Liver (tissue), 8 donors: ENCODE measurements at regions not wholly inside any gene's neighbourhood (a gene's known extent, or its start where the extent isn't known, plus 50 kb on each side); places are given as distances from the start of the nearest gene placed in this dataset.

Source experiments
- DNase-seq: peaks from one replicate; pipeline ENCODE4 v3.0.0-alpha.2; 2017; ENCODE audit warnings: low spot score
- H3K27ac ChIP-seq, 2 donors: one replicate each; pipeline ENCODE4 v1.7.0; 2013; ENCODE audit warnings: inconsistent platforms in 2 of 2, low read length in 2 of 2, control low read depth in 1 of 2, low read depth in 1 of 2, mild to moderate bottlenecking in 1 of 2
- H3K27me3 ChIP-seq, 4 donors: one replicate each; pipeline versions ENCODE4 v1.6.1 to v1.7.0; 2013; ENCODE audit warnings: low read length in 3 of 4, inconsistent platforms in 1 of 4, mild to moderate bottlenecking in 1 of 4, moderate library complexity in 1 of 4; ENCODE audit not compliant: control insufficient read depth in 4 of 4, insufficient read depth in 4 of 4
- H3K36me3 ChIP-seq, 4 donors: one replicate each; pipeline versions ENCODE4 v1.6.1 to v1.7.0; 2013; ENCODE audit warnings: low read length in 3 of 4, mild to moderate bottlenecking in 3 of 4, low read depth in 1 of 4, moderate library complexity in 1 of 4; ENCODE audit not compliant: control insufficient read depth in 4 of 4, insufficient read depth in 3 of 4
- H3K4me1 ChIP-seq, 4 donors: one replicate each; pipeline versions ENCODE4 v1.6.1 to v1.7.0; 2013; ENCODE audit warnings: low read length in 3 of 4, mild to moderate bottlenecking in 3 of 4, moderate library complexity in 1 of 4; ENCODE audit not compliant: control insufficient read depth in 4 of 4, insufficient read depth in 4 of 4
- H3K4me3 ChIP-seq, 3 donors: one replicate each; pipeline versions ENCODE4 v1.6.1 to v1.7.0; 2013; ENCODE audit warnings: low read length in 3 of 3, control low read depth in 1 of 3, low read depth in 1 of 3, mild to moderate bottlenecking in 1 of 3
- H3K9ac ChIP-seq, 2 donors: one replicate each; pipeline ENCODE4 v1.7.0; 2013; ENCODE audit warnings: low read length in 2 of 2, mild to moderate bottlenecking in 2 of 2, moderate library complexity in 2 of 2, control low read depth in 1 of 2, low read depth in 1 of 2
- H3K9me3 ChIP-seq, 4 donors: one replicate each; pipeline versions ENCODE4 v1.6.1 to v1.7.0; 2013; ENCODE audit warnings: low read length in 3 of 4; ENCODE audit not compliant: control insufficient read depth in 4 of 4
- ATF3 ChIP-seq: IDR thresholded peaks from 2 replicates; pipeline ENCODE4 v1.6.1; 2016; ENCODE audit warnings: antibody characterized with exemption
- CTCF ChIP-seq: fragments of 150-350 bp; IDR thresholded peaks from 2 replicates; pipeline ENCODE4 v1.5.1; 2017; ENCODE audit warnings: improper control_type of control experiment, low read depth, low read length; ENCODE audit not compliant: missing input control
- EGR1 ChIP-seq, 2 donors: IDR thresholded peaks; 2 replicates each; pipeline ENCODE4 v1.6.1; 2016 to 2018; ENCODE audit warnings: antibody characterized with exemption in 2 of 2, low read depth in 2 of 2
- FOXA1 ChIP-seq: IDR thresholded peaks from 2 replicates; pipeline ENCODE4 v1.6.1; 2016; ENCODE audit warnings: antibody characterized with exemption
- FOXA2 ChIP-seq: IDR thresholded peaks from 2 replicates; pipeline ENCODE4 v1.6.1; 2016; ENCODE audit warnings: antibody characterized with exemption
- GABPA ChIP-seq, 2 donors: IDR thresholded peaks in 1 of 2; conservative IDR thresholded peaks in 1 of 2; 2 replicates each; pipeline ENCODE4 v1.6.1; 2016; ENCODE audit warnings: antibody characterized with exemption in 2 of 2, mild to moderate bottlenecking in 1 of 2, moderate library complexity in 1 of 2
- HNF4A ChIP-seq, 2 donors: conservative IDR thresholded peaks; 2 replicates each; pipeline ENCODE4 v1.6.1; 2016; ENCODE audit warnings: antibody characterized with exemption in 2 of 2, mild to moderate bottlenecking in 2 of 2
- HNF4G ChIP-seq: IDR thresholded peaks from 2 replicates; pipeline ENCODE4 v1.6.1; 2016; ENCODE audit warnings: antibody characterized with exemption
- JUND ChIP-seq, 2 donors: IDR thresholded peaks; 2 replicates each; pipeline ENCODE4 v1.6.1; 2016; ENCODE audit warnings: antibody characterized with exemption in 2 of 2
- NR2F2 ChIP-seq: IDR thresholded peaks from 2 replicates; pipeline ENCODE4 v1.6.1; 2016; ENCODE audit warnings: antibody characterized with exemption
- RAD21 ChIP-seq, 2 donors: IDR thresholded peaks; 2 replicates each; pipeline ENCODE4 v1.6.1; 2016; ENCODE audit warnings: antibody characterized with exemption in 2 of 2, mild to moderate bottlenecking in 2 of 2
- REST ChIP-seq: IDR thresholded peaks from 2 replicates; pipeline ENCODE4 v1.6.1; 2016; ENCODE audit warnings: antibody characterized with exemption, mild to moderate bottlenecking
- RXRA ChIP-seq, 2 donors: IDR thresholded peaks; 2 replicates each; pipeline ENCODE4 v1.6.1; 2017 to 2018; ENCODE audit warnings: antibody characterized with exemption in 2 of 2, mild to moderate bottlenecking in 1 of 2
- SP1 ChIP-seq: IDR thresholded peaks from 2 replicates; pipeline ENCODE4 v1.6.1; 2018; ENCODE audit warnings: antibody characterized with exemption, mild to moderate bottlenecking
- TAF1 ChIP-seq: conservative IDR thresholded peaks from 2 replicates; pipeline ENCODE4 v1.6.1; 2016; ENCODE audit warnings: antibody characterized with exemption, mild to moderate bottlenecking
- YY1 ChIP-seq: IDR thresholded peaks from 2 replicates; pipeline ENCODE4 v1.6.1; 2016; ENCODE audit warnings: antibody characterized with exemption, mild to moderate bottlenecking
- ZBTB33 ChIP-seq: IDR thresholded peaks from 2 replicates; pipeline ENCODE4 v1.6.1; 2016; ENCODE audit warnings: antibody characterized with exemption
- WGBS: extraction: QIAGEN DNeasy Blood & Tissue Kit; methylation state at CpG from one replicate; pipeline ENCODE4 v1.1.7; 2013; 5-methylcytosine and 5-hydroxymethylcytosine counted together
- donor health status: healthy.
- donor health status: healthy.
- donor health status: healthy.
- donor health status: healthy.
- donor health status: healthy.

GRCh38 chr2:13515254-13515653 is 798.5 kb downstream of the TRIB2 start:
- 59% methylated on average over 3 of the region's 3 CpGs for WGBS

GRCh38 chr2:13522096-13522495 is 805.4 kb downstream of the TRIB2 start:
- H3K27ac ChIP-seq: no peak overlapping the region
- H3K4me3 ChIP-seq: no peak overlapping the region
- no peak overlapping the region for H3K9ac ChIP-seq
- H3K36me3 ChIP-seq: no peaks in the 10 kb centered on the region
- 72% methylated on average over 6 of the region's 6 CpGs for WGBS
- DNase-seq: no peak
- no peaks in the 10 kb centered on the region for H3K4me1 ChIP-seq
- H3K27me3 ChIP-seq: no peaks in the 10 kb centered on the region
- H3K9me3 ChIP-seq: no peaks in the 10 kb centered on the region
- TF ChIP-seq CTCF: no peak
- no peak for TF ChIP-seq RXRA (IDR thresholded peaks at IDR 0.05)
- TF ChIP-seq JUND (IDR thresholded peaks at IDR 0.05): no peak
- TF ChIP-seq SP1: no peak
- no peak for TF ChIP-seq YY1
- TF ChIP-seq TAF1: no peak
- TF ChIP-seq NR2F2: no peak
- TF ChIP-seq ZBTB33: no peak
- no peak for TF ChIP-seq FOXA2
- no peak for TF ChIP-seq GABPA (IDR thresholded peaks at IDR 0.05 in 1 of 2, conservative IDR thresholded peaks at IDR 0.05 in 1 of 2)

More at GRCh38 chr2:13515254-13515653, 798.5 kb downstream of the TRIB2 start:
- Histone ChIP-seq H3K4me3 (no peak overlapping the region), H3K27ac (no peak overlapping the region), H3K36me3 (no peaks in the 10 kb centered on the region), H3K4me1 (no peaks in the 10 kb centered on the region), H3K27me3 (no peaks in the 10 kb centered on the region), H3K9ac (no peak overlapping the region), H3K9me3 (no peaks in the 10 kb centered on the region)
- TF ChIP-seq JUND (IDR thresholded peaks at IDR 0.05): no peak
- no peak for TF ChIP-seq GABPA (IDR thresholded peaks at IDR 0.05 in 1 of 2, conservative IDR thresholded peaks at IDR 0.05 in 1 of 2)
- TF ChIP-seq REST: no peak
- no peak for TF ChIP-seq FOXA1
- TF ChIP-seq EGR1 (IDR thresholded peaks at IDR 0.05; ENCODE audit: low read depth in 2 of 2): no peak
- no peak for TF ChIP-seq ZBTB33
- TF ChIP-seq TAF1: no peak
- TF ChIP-seq RAD21 (IDR thresholded peaks at IDR 0.05): no peak
- no peak for TF ChIP-seq YY1
- no peak for TF ChIP-seq SP1
- TF ChIP-seq HNF4A (conservative IDR thresholded peaks at IDR 0.05): no peak
- TF ChIP-seq NR2F2: no peak
- TF ChIP-seq ATF3: no peak
- TF ChIP-seq FOXA2: no peak
- TF ChIP-seq HNF4G: no peak
- no peak for TF ChIP-seq RXRA (IDR thresholded peaks at IDR 0.05)
- DNase-seq: no peak
